Mucosa of descending colon (tissue), 3 donors: ENCODE measurements at regions not wholly inside any gene's neighbourhood (a gene's known extent, or its start where the extent isn't known, plus 50 kb on each side); places are given as distances from the start of the nearest gene placed in this dataset.
"Not testable (repeated sequence)": the region's sequence is repeated elsewhere in the genome, so short reads cannot be mapped to it uniquely, and the experiment has no call there.

ENCODE experiments used
- ATAC-seq: fragments of 200-7000 bp; cut with Tn5 transposase; one replicate; pipeline ENCODE4 v1.9.1; 2020; ENCODE audit warnings: mild to moderate bottlenecking, moderate library complexity
- DNase-seq, 3 donors: peaks; one replicate each; pipeline ENCODE4 v3.0.0-alpha.2; 2020
- H3K36me3 ChIP-seq: fragments of 200-600 bp; one replicate; pipeline ENCODE4 v1.8.0; 2021; ENCODE audit warnings: low read depth, mild to moderate bottlenecking
- H3K4me1 ChIP-seq: fragments of 200-600 bp; one replicate; pipeline ENCODE4 v1.8.0; 2021; ENCODE audit warnings: low read depth, mild to moderate bottlenecking
- H3K4me3 ChIP-seq: fragments of 200-600 bp; one replicate; pipeline ENCODE4 v1.8.0; 2021; ENCODE audit warnings: mild to moderate bottlenecking
- H3K9me3 ChIP-seq: fragments of 200-600 bp; one replicate; pipeline ENCODE4 v1.8.0; 2021; ENCODE audit warnings: mild to moderate bottlenecking
- CTCF ChIP-seq: fragments of 200-600 bp; IDR thresholded peaks from one replicate; pipeline ENCODE4 v1.8.0; 2022; ENCODE audit warnings: antibody characterized with exemption, mild to moderate bottlenecking
- intact Hi-C, 2 donors: fragments of 100-400 bp; cut with DNase I in 1 of 2; cut with micrococcal nuclease in 1 of 2; formaldehyde crosslinking; loops; one replicate each; pipeline versions ENCODE4 v1.11.0 to v1.11.1; 2022; cut with DNase I, micrococcal nuclease
- donor health status: DM: no; HTN: no; CAD: no; lungs with moderate emphysema.
- donor health status: DM: no; HTN: no; CAD: no.
- donor health status: DM: no; HTN: yes; CAD: no.

- DNase-seq (no peak), ATAC-seq (peak; percentile 27)
- Histone ChIP-seq H3K4me1 (no peaks in the 10 kb centered on the region), H3K4me3 (no peak overlapping the region), H3K9me3 (no peaks in the 10 kb centered on the region), H3K36me3 (no peaks in the 10 kb centered on the region)
- intact Hi-C loops, result no loop called here
- no peak for TF ChIP-seq CTCF
These were observed 218.9 kb downstream of the MAF start for GRCh38 chr16:79381603-79382042.

GRCh38 chr16:79380995-79381602, 219.4 kb downstream of the MAF start:
- no peaks in the 10 kb centered on the region for H3K36me3 ChIP-seq
- intact Hi-C loops, result no loop called here
- no peaks in the 10 kb centered on the region for H3K4me1 ChIP-seq
- no peak overlapping the region for H3K4me3 ChIP-seq
- DNase-seq (no peak), ATAC-seq (peak; percentile 60)
- TF ChIP-seq CTCF, result no peak
- H3K9me3 ChIP-seq, result no peaks in the 10 kb centered on the region

GRCh38 chr16:79379095-79379494, 221.4 kb downstream of the MAF start:
- Histone ChIP-seq H3K9me3 (no peaks in the 10 kb centered on the region), H3K4me1 (no peaks in the 10 kb centered on the region), H3K36me3 (no peaks in the 10 kb centered on the region), H3K4me3 (no peak overlapping the region)
- ATAC-seq (no peak), DNase-seq (no peak)
- intact Hi-C loops, result no loop called here
- no peak for TF ChIP-seq CTCF

- H3K4me1 ChIP-seq, ATAC-seq, H3K36me3 ChIP-seq, H3K9me3 ChIP-seq, DNase-seq, intact Hi-C loops, H3K4me3 ChIP-seq: not testable (repeated sequence)
These were observed 223.5 kb downstream of the MAF start for GRCh38 chr16:79377082-79377481.

- no peak overlapping the region for H3K4me3 ChIP-seq
- H3K9me3 ChIP-seq, result no peaks in the 10 kb centered on the region
- H3K4me1 ChIP-seq, result no peaks in the 10 kb centered on the region
- no peak for TF ChIP-seq CTCF
- H3K36me3 ChIP-seq, result no peaks in the 10 kb centered on the region
- intact Hi-C loops, result no loop called here
- DNase-seq (no peak), ATAC-seq (no peak)
These were observed 225.2 kb downstream of the MAF start for GRCh38 chr16:79375351-79375750.

- intact Hi-C loops, result no loop called here
- Histone ChIP-seq H3K4me3 (no peak overlapping the region), H3K4me1 (no peaks in the 10 kb centered on the region), H3K36me3 (no peaks in the 10 kb centered on the region), H3K9me3 (no peaks in the 10 kb centered on the region)
- no peak for TF ChIP-seq CTCF
- DNase-seq, result no peak
- peak; percentile 8 for ATAC-seq
These were observed 227.9 kb downstream of the MAF start for GRCh38 chr16:79372503-79373184.
